ENCODE measurements at regions not wholly inside any gene's neighbourhood (a gene's known extent, or its start where the extent isn't known, plus 50 kb on each side); places are given as distances from the start of the nearest gene placed in this dataset.

GRCh38 chr13:63900406-63900805 lies 2484.8 kb upstream of the PCDH20 start:
- TF ChIP-seq EZH2phosphoT487 (IDR thresholded peaks at IDR 0.05; ENCODE audit: low read length) (no peak), CTCF (IDR thresholded peaks at IDR 0.05; ENCODE audit: low read length) (no peak)

Measured in MM.1S (cell line).